Gastroesophageal sphincter (tissue), 4 donors: ENCODE measurements at regions not wholly inside any gene's neighbourhood (a gene's known extent, or its start where the extent isn't known, plus 50 kb on each side); places are given as distances from the start of the nearest gene placed in this dataset.
"Not testable (repeated sequence)": the region's sequence is repeated elsewhere in the genome, so short reads cannot be mapped to it uniquely, and the experiment has no call there.

ENCODE experiments used
- ATAC-seq: fragments of 150-250 bp; one replicate; pipeline ENCODE4 v1.9.1; 2016; ENCODE audit warnings: mild to moderate bottlenecking, moderate library complexity
- H3K27ac ChIP-seq, 4 donors: fragments of 200-600 bp; sonication (generic) in 3 of 4; 1 replicate in 3 of 4; 2 replicates in 1 of 4; pipeline ENCODE4 v1.5.1; 2016 to 2019
- H3K27me3 ChIP-seq: fragments of 200-600 bp; sonication (generic); one replicate; pipeline ENCODE4 v1.5.1; 2019
- H3K36me3 ChIP-seq, 2 donors: fragments of 200-600 bp; sonication (generic); one replicate each; pipeline ENCODE4 v1.5.1; 2019; ENCODE audit warnings: control low read depth in 1 of 2
- H3K4me1 ChIP-seq, 3 donors: fragments of 200-600 bp; sonication (generic); 1 replicate in 2 of 3; 2 replicates in 1 of 3; pipeline ENCODE4 v1.5.1; 2016 to 2019; ENCODE audit warnings: control low read depth in 2 of 3
- H3K4me3 ChIP-seq, 2 donors: fragments of 200-600 bp; sonication (generic); one replicate each; pipeline ENCODE4 v1.5.1; 2019; ENCODE audit warnings: mild to moderate bottlenecking in 1 of 2, moderate library complexity in 1 of 2
- H3K9me3 ChIP-seq, 3 donors: fragments of 200-600 bp; sonication (generic); one replicate each; pipeline ENCODE4 v1.5.1; 2017 to 2019; ENCODE audit warnings: control low read depth in 2 of 3
- CTCF ChIP-seq, 4 experiments: fragments of 200-600 bp in 2 of 4; fragments of 450-650 bp in 2 of 4; sonication (generic) in 1 of 4; IDR thresholded peaks; one replicate each; pipeline ENCODE4 v1.5.1; 2017 to 2019; ENCODE audit warnings: antibody characterized with exemption in 4 of 4, mild to moderate bottlenecking in 2 of 4, moderate library complexity in 2 of 4
- EP300 ChIP-seq: sonication (generic); formaldehyde crosslinking; IDR thresholded peaks from one replicate; pipeline ENCODE4 v1.6.1; 2017; ENCODE audit warnings: antibody characterized with exemption, mild to moderate bottlenecking
- POLR2A ChIP-seq, 2 donors: fragments of 450-650 bp; IDR thresholded peaks; one replicate each; pipeline ENCODE4 v1.6.1; 2017; ENCODE audit warnings: antibody characterized with exemption in 2 of 2, mild to moderate bottlenecking in 2 of 2, moderate library complexity in 1 of 2
- POLR2AphosphoS5 ChIP-seq: sonication (generic); formaldehyde crosslinking; IDR thresholded peaks from one replicate; pipeline ENCODE4 v1.6.1; 2017; ENCODE audit warnings: antibody characterized with exemption
- WGBS, 2 donors: methylation state at CpG; one replicate each; pipeline ENCODE4 v1.1.5; 2018; ENCODE audit warnings: low coverage in 1 of 2; 5-methylcytosine and 5-hydroxymethylcytosine counted together

- WGBS, 2 donors: 87 to 88% methylated on average over 4 of the region's 4 CpGs
- no peaks in the 10 kb centered on the region for H3K9me3 ChIP-seq
These were observed 536.4 kb upstream of the ADGRL3 start for GRCh38 chr4:60663769-60664168.

GRCh38 chr4:60682901-60683300, 517.2 kb upstream of the ADGRL3 start:
- Histone ChIP-seq H3K4me3 (no peak overlapping the region), H3K27me3 (no peaks in the 10 kb centered on the region), H3K9me3 (no peaks in the 10 kb centered on the region), H3K36me3 (no peaks in the 10 kb centered on the region), H3K4me1 (no peaks in the 10 kb centered on the region), H3K27ac (no peak overlapping the region)
- 38 to 63% methylated on average over 1 of the region's 1 CpG for WGBS, 2 donors
- no peak for ATAC-seq
- TF ChIP-seq CTCF (IDR thresholded peaks at IDR 0.05) (no peak), POLR2A (IDR thresholded peaks at IDR 0.05) (no peak), EP300 (no peak), POLR2AphosphoS5 (no peak)

More at GRCh38 chr4:60663769-60664168, 536.4 kb upstream of the ADGRL3 start:
- no peaks in the 10 kb centered on the region for H3K27me3 ChIP-seq
- no peak for ATAC-seq
- TF ChIP-seq POLR2AphosphoS5: no peak
- TF ChIP-seq EP300: no peak
- TF ChIP-seq POLR2A (IDR thresholded peaks at IDR 0.05): no peak
- TF ChIP-seq CTCF (IDR thresholded peaks at IDR 0.05): no peak
- no peaks in the 10 kb centered on the region for H3K4me1 ChIP-seq
- H3K36me3 ChIP-seq: no peaks in the 10 kb centered on the region
- H3K27ac ChIP-seq: no peak overlapping the region
- no peak overlapping the region for H3K4me3 ChIP-seq

- Histone ChIP-seq H3K4me1 (no peaks in the 10 kb centered on the region), H3K36me3 (no peaks in the 10 kb centered on the region), H3K9me3 (no peaks in the 10 kb centered on the region), H3K27me3 (no peaks in the 10 kb centered on the region), H3K27ac (no peak overlapping the region), H3K4me3 (no peak overlapping the region)
- no peak for TF ChIP-seq CTCF (IDR thresholded peaks at IDR 0.05)
- TF ChIP-seq POLR2A (IDR thresholded peaks at IDR 0.05): no peak
- no peak for TF ChIP-seq POLR2AphosphoS5
- no peak for TF ChIP-seq EP300
- no peak for ATAC-seq
- WGBS, 2 donors: 25 to 47% methylated on average over 1 of the region's 1 CpG
These were observed 516.8 kb upstream of the ADGRL3 start for GRCh38 chr4:60683357-60683756.

- H3K27ac ChIP-seq: no peak overlapping the region
These were observed 516.2 kb upstream of the ADGRL3 start for GRCh38 chr4:60683973-60684372.

GRCh38 chr4:60696062-60696461, 504.1 kb upstream of the ADGRL3 start:
- not testable (repeated sequence) for H3K27me3 ChIP-seq, H3K36me3 ChIP-seq, H3K9me3 ChIP-seq, H3K4me3 ChIP-seq, H3K4me1 ChIP-seq, ATAC-seq, H3K27ac ChIP-seq
- no CpG with 5 or more reads among the region's 5 CpGs for WGBS, 2 donors

More at GRCh38 chr4:60683973-60684372, 516.2 kb upstream of the ADGRL3 start:
- no peaks in the 10 kb centered on the region for H3K27me3 ChIP-seq
- WGBS, 2 donors: 11 to 24% methylated on average over 2 of the region's 2 CpGs
- H3K4me1 ChIP-seq: no peaks in the 10 kb centered on the region
- no peak for ATAC-seq
- H3K36me3 ChIP-seq: no peaks in the 10 kb centered on the region
- TF ChIP-seq POLR2AphosphoS5 (no peak), CTCF (IDR thresholded peaks at IDR 0.05) (no peak), POLR2A (IDR thresholded peaks at IDR 0.05) (no peak), EP300 (no peak)
- no peaks in the 10 kb centered on the region for H3K9me3 ChIP-seq
- H3K4me3 ChIP-seq: no peak overlapping the region

- no peak for ATAC-seq
- no peaks in the 10 kb centered on the region for H3K27me3 ChIP-seq
- no peaks in the 10 kb centered on the region for H3K4me1 ChIP-seq
- TF ChIP-seq POLR2AphosphoS5: no peak
- no peak for TF ChIP-seq POLR2A (IDR thresholded peaks at IDR 0.05)
- TF ChIP-seq EP300: no peak
- TF ChIP-seq CTCF (IDR thresholded peaks at IDR 0.05): no peak
- 88 to 95% methylated on average over 2 of the region's 2 CpGs for WGBS, 2 donors
- no peak overlapping the region for H3K4me3 ChIP-seq
- no peak overlapping the region for H3K27ac ChIP-seq
- H3K9me3 ChIP-seq: no peaks in the 10 kb centered on the region
- H3K36me3 ChIP-seq: no peaks in the 10 kb centered on the region
These were observed 491.1 kb upstream of the ADGRL3 start for GRCh38 chr4:60709061-60709460.
